ENCODE measurements at regions not wholly inside any gene's neighbourhood (a gene's known extent, or its start where the extent isn't known, plus 50 kb on each side); places are given as distances from the start of the nearest gene placed in this dataset.

- no peak overlapping the region for H3K4me3 ChIP-seq (ENCODE audit: low read depth, low read length)
- DNase-seq (ENCODE audit: low read depth), result no peak
- no peak for TF ChIP-seq CTCF (IDR thresholded peaks at IDR 0.05; ENCODE audit: insufficient read depth, low read depth, low read length)
Measured at GRCh38 chr15:69648775-69649735, 196.4 kb downstream of the RPLP1 start.

- no peak for DNase-seq (ENCODE audit: low read depth)
- no peak overlapping the region for H3K4me3 ChIP-seq (ENCODE audit: low read depth, low read length)
- no peak for TF ChIP-seq CTCF (IDR thresholded peaks at IDR 0.05; ENCODE audit: insufficient read depth, low read depth, low read length)
Measured at GRCh38 chr15:69652293-69652692, 199.7 kb downstream of the RPLP1 start.

- DNase-seq (ENCODE audit: low read depth), result no peak
- H3K4me3 ChIP-seq (ENCODE audit: low read depth, low read length), result no peak overlapping the region
- no peak for TF ChIP-seq CTCF (IDR thresholded peaks at IDR 0.05; ENCODE audit: insufficient read depth, low read depth, low read length)
Measured at GRCh38 chr15:69652751-69653305, 200.2 kb downstream of the RPLP1 start.

- DNase-seq (ENCODE audit: low read depth), result no peak
- no peak overlapping the region for H3K4me3 ChIP-seq (ENCODE audit: low read depth, low read length)
- TF ChIP-seq CTCF (IDR thresholded peaks at IDR 0.05; ENCODE audit: insufficient read depth, low read depth, low read length), result no peak
Measured at GRCh38 chr15:69653306-69653705, 200.7 kb downstream of the RPLP1 start.

- no peak for DNase-seq (ENCODE audit: low read depth)
- TF ChIP-seq CTCF (IDR thresholded peaks at IDR 0.05; ENCODE audit: insufficient read depth, low read depth, low read length), result no peak
- no peak overlapping the region for H3K4me3 ChIP-seq (ENCODE audit: low read depth, low read length)
Measured at GRCh38 chr15:69653846-69654245, 201.2 kb downstream of the RPLP1 start.

- H3K4me3 ChIP-seq (ENCODE audit: low read depth, low read length), result no peak overlapping the region
- no peak for TF ChIP-seq CTCF (IDR thresholded peaks at IDR 0.05; ENCODE audit: insufficient read depth, low read depth, low read length)
- DNase-seq (ENCODE audit: low read depth), result no peak
Measured at GRCh38 chr15:69656271-69657030, 203.8 kb downstream of the RPLP1 start.

Measured in fibroblast of villous mesenchyme (primary cell).